ENCODE measurements at regions not wholly inside any gene's neighbourhood (a gene's known extent, or its start where the extent isn't known, plus 50 kb on each side); places are given as distances from the start of the nearest gene placed in this dataset.

DNA sequence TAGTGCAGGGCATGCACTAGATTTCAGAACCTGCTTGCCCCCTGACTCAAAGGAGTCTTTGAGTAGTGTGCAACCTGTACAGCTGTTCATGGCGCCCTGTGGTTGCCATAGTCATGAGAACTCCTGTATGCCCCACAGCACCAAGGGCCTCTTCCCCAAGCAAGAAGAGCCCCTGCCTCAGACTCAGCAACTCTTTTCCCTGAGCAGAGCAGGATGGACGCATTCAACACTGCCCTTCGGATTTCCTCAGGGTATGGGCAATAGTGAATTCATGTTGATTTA is 89.7 kb upstream of the KLF13 start:
- in situ Hi-C loops (cut with MboI; ENCODE audit: low pct_unique_long_range_greater_than_20kb, low sequenced_read_pairs, unreplicated experiment) = no loop called here
- TF ChIP-seq CTCF (IDR thresholded peaks at IDR 0.05; ENCODE audit: extremely low read depth, insufficient read depth, missing control alignments) = no peak
- no peak for DNase-seq (ENCODE audit: low spot score)

- no peak for DNase-seq (ENCODE audit: low spot score)
- no peak for TF ChIP-seq CTCF (IDR thresholded peaks at IDR 0.05; ENCODE audit: extremely low read depth, insufficient read depth, missing control alignments)
- in situ Hi-C loops (cut with MboI; ENCODE audit: low pct_unique_long_range_greater_than_20kb, low sequenced_read_pairs, unreplicated experiment) = no loop called here
These were observed 87.7 kb upstream of the KLF13 start for GRCh38 chr15:31238906-31239305.

- TF ChIP-seq CTCF (IDR thresholded peaks at IDR 0.05; ENCODE audit: extremely low read depth, insufficient read depth, missing control alignments) = no peak
- in situ Hi-C loops (cut with MboI; ENCODE audit: low pct_unique_long_range_greater_than_20kb, low sequenced_read_pairs, unreplicated experiment) = no loop called here
- DNase-seq (ENCODE audit: low spot score) = no peak
These were observed 87.2 kb upstream of the KLF13 start for GRCh38 chr15:31239409-31239808.

GRCh38 chr15:31241888-31242522 is 84.6 kb upstream of the KLF13 start:
- no peak for DNase-seq (ENCODE audit: low spot score)
- TF ChIP-seq CTCF (IDR thresholded peaks at IDR 0.05; ENCODE audit: extremely low read depth, insufficient read depth, missing control alignments) = no peak
- in situ Hi-C loops (cut with MboI; ENCODE audit: low pct_unique_long_range_greater_than_20kb, low sequenced_read_pairs, unreplicated experiment) = no loop called here

GRCh38 chr15:31243895-31244294 is 82.7 kb upstream of the KLF13 start:
- DNase-seq (ENCODE audit: low spot score) = no peak
- in situ Hi-C loops (cut with MboI; ENCODE audit: low pct_unique_long_range_greater_than_20kb, low sequenced_read_pairs, unreplicated experiment) = no loop called here
- TF ChIP-seq CTCF (IDR thresholded peaks at IDR 0.05; ENCODE audit: extremely low read depth, insufficient read depth, missing control alignments) = no peak

DNA sequence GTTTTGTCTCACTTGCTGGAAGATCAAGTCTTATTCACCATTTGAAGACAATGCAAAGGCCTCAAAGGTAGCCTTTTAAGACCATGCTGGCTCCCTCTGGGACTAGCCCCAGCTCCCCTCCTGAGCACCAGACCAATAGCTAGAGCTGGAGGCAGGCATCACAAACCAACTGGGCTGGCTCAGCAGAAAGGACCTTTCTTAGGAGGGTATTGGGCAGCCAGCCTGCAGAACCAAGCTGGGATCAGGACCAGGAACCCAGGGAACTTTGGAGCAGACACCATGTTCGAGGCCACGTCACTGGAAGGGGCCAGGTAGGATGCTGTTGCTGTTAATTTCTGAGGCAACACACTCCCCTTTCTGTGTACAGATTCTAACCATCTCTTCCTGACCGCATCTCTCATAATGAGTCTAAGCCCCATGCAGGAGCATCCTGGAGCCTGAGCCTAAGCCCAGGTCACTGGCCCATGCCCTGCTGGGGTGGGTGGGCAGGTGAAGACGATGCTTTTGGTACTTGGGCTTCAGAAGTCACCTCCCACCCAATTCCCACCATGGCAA is 81.4 kb upstream of the KLF13 start:
- in situ Hi-C loops (cut with MboI; ENCODE audit: low pct_unique_long_range_greater_than_20kb, low sequenced_read_pairs, unreplicated experiment) = no loop called here
- DNase-seq (ENCODE audit: low spot score) = no peak
- no peak for TF ChIP-seq CTCF (IDR thresholded peaks at IDR 0.05; ENCODE audit: extremely low read depth, insufficient read depth, missing control alignments)
